Endothelial cell of umbilical vein (primary cell): ENCODE measurements at regions not wholly inside any gene's neighbourhood (a gene's known extent, or its start where the extent isn't known, plus 50 kb on each side); places are given as distances from the start of the nearest gene placed in this dataset.

Experiments
- BruUV-seq: library from RNA; stranded (reverse); fragments of 400-500 nt; replicated peaks from 2 replicates; lab custom pipeline; 2021; lab: Mats Ljungman, UMichigan
- CTCF ChIA-PET: fragments of 300-600, 350-600 bp; sonication (Branson Sonifier 250); formaldehyde crosslinking; loops from one replicate; lab custom pipeline; 2021; ENCODE audit warnings: antibody characterized with exemption, inconsistent platforms; lab: Charles Lee
- POLR2A ChIA-PET: fragments of 300-600, 350-600 bp; sonication (Branson Sonifier 250); formaldehyde crosslinking; loops from one replicate; lab custom pipeline; 2021; ENCODE audit warnings: antibody characterized with exemption, inconsistent platforms; lab: Charles Lee
- DNase-seq: peaks from one replicate; pipeline ENCODE4 v3.0.0-alpha.2; 2011; ENCODE audit warnings: low read depth, low spot score
- FAIRE-seq: peaks from 2 replicates; lab custom pipeline; 2011; peaks lifted over from hg19 to GRCh38; lab: Jason Lieb, UNC
- H2AFZ ChIP-seq: 2 replicates; pipeline ENCODE4 v1.6.0; 2012; ENCODE audit warnings: low read depth, low read length, control low read depth, inconsistent platforms
- H3K27ac ChIP-seq: 2 replicates; pipeline ENCODE4 v1.5.1; 2011; ENCODE audit warnings: low read depth, mild to moderate bottlenecking, control low read depth, low read length, moderate library complexity; ENCODE audit not compliant: insufficient read depth
- H3K27me3 ChIP-seq, 2 experiments: 2 replicates each; pipeline versions ENCODE4 v1.6.0 to v1.6.1; 2011; ENCODE audit warnings: low read length in 2 of 2, mixed read lengths in 1 of 2; ENCODE audit not compliant: control insufficient read depth in 2 of 2, insufficient read depth in 2 of 2
- H3K36me3 ChIP-seq, 2 experiments: 2 replicates in 1 of 2; 3 replicates in 1 of 2; pipeline ENCODE4 v1.5.1; 2011; ENCODE audit warnings: low read length in 2 of 2, mild to moderate bottlenecking in 1 of 2, moderate library complexity in 1 of 2; ENCODE audit not compliant: control insufficient read depth in 2 of 2, insufficient read depth in 2 of 2; ENCODE audit errors: extremely low read depth in 1 of 2
- H3K4me1 ChIP-seq: 3 replicates; pipeline ENCODE4 v1.5.1; 2011; ENCODE audit warnings: mild to moderate bottlenecking, low read length; ENCODE audit not compliant: control insufficient read depth, insufficient read depth; ENCODE audit errors: extremely low read depth
- H3K4me2 ChIP-seq: 2 replicates; pipeline ENCODE4 v1.6.1; 2011; ENCODE audit warnings: low read length, control low read depth, mixed read lengths; ENCODE audit not compliant: insufficient read depth
- H3K4me3 ChIP-seq, 3 experiments: fragments of 200-600 bp in 1 of 3; sonication (generic), shearing (Covaris generic) in 1 of 3; replicated peaks in 1 of 3; 2 replicates each; pipeline ENCODE4 v1.5.1; 2011 to 2016; ENCODE audit warnings: control low read depth in 3 of 3, low read length in 3 of 3, mild to moderate bottlenecking in 2 of 3, inconsistent platforms in 1 of 3, low read depth in 1 of 3, moderate library complexity in 1 of 3; ENCODE audit not compliant: insufficient read depth in 1 of 3
- H3K79me2 ChIP-seq: 2 replicates; pipeline ENCODE4 v1.6.0; 2012; ENCODE audit warnings: low read length, inconsistent platforms; ENCODE audit not compliant: control insufficient read depth, insufficient read depth
- H3K9ac ChIP-seq: replicated peaks from 2 replicates; pipeline ENCODE3; 2011; ENCODE audit warnings: low read length, control low read depth; ENCODE audit not compliant: insufficient read depth; ENCODE audit errors: extremely low read depth
- H3K9me1 ChIP-seq: replicated peaks from 3 replicates; pipeline ENCODE4 v1.6.0; 2011; ENCODE audit warnings: mild to moderate bottlenecking, low read length; ENCODE audit not compliant: control insufficient read depth, insufficient read depth; ENCODE audit errors: extremely low read depth
- H3K9me3 ChIP-seq: replicated peaks from 2 replicates; pipeline ENCODE4 v1.5.1; 2012; ENCODE audit warnings: low read length, inconsistent platforms; ENCODE audit not compliant: control insufficient read depth, insufficient read depth
- H4K20me1 ChIP-seq: replicated peaks from 2 replicates; pipeline ENCODE3; 2011; ENCODE audit warnings: mild to moderate bottlenecking, low read length; ENCODE audit not compliant: control insufficient read depth, insufficient read depth; ENCODE audit errors: extremely low read depth
- CTCF ChIP-seq, 2 donors: IDR thresholded peaks; 1 replicate in 1 of 2; 2 replicates in 1 of 2; pipeline ENCODE4 v1.5.1; 2011; ENCODE audit warnings: low read length in 2 of 2, mild to moderate bottlenecking in 2 of 2, moderate library complexity in 2 of 2, control low read depth in 1 of 2, inconsistent platforms in 1 of 2, low read depth in 1 of 2; ENCODE audit not compliant: insufficient read depth in 1 of 2; ENCODE audit errors: extremely low read depth in 1 of 2
- EZH2 ChIP-seq: IDR thresholded peaks from 2 replicates; pipeline ENCODE4 v1.6.1; 2012; ENCODE audit warnings: borderline replicate concordance, low read depth, mild to moderate bottlenecking, moderate library complexity, low read length, inconsistent platforms; ENCODE audit not compliant: severe bottlenecking
- FOS ChIP-seq: IDR thresholded peaks from 2 replicates; pipeline ENCODE4 v1.6.1; 2011; ENCODE audit warnings: mild to moderate bottlenecking, low read length, moderate library complexity, borderline replicate concordance; ENCODE audit not compliant: insufficient read depth
- GATA2 ChIP-seq: IDR thresholded peaks from 2 replicates; pipeline ENCODE4 v1.7.0; 2011; ENCODE audit warnings: low read depth, mild to moderate bottlenecking, moderate library complexity, mixed read lengths, low read length; ENCODE audit not compliant: insufficient read length, insufficient read depth
- JUN ChIP-seq: IDR thresholded peaks from 2 replicates; pipeline ENCODE4 v1.6.1; 2011; ENCODE audit warnings: borderline replicate concordance, low read depth; ENCODE audit not compliant: insufficient read length, insufficient read depth
- MAX ChIP-seq: IDR thresholded peaks from 2 replicates; pipeline ENCODE4 v1.6.1; 2011; ENCODE audit not compliant: insufficient read depth, insufficient read length
- MYC ChIP-seq: IDR thresholded peaks from one replicate; pipeline ENCODE4 v1.6.1; 2011; ENCODE audit warnings: mild to moderate bottlenecking, low read depth, low read length
- POLR2A ChIP-seq: IDR thresholded peaks from 2 replicates; pipeline ENCODE4 v1.6.1; 2012; ENCODE audit warnings: low read depth, mild to moderate bottlenecking, control low read depth, low read length
- POLR2AphosphoS5 ChIP-seq: IDR thresholded peaks from 2 replicates; pipeline ENCODE4 v1.6.1; 2012; ENCODE audit warnings: low read depth, mild to moderate bottlenecking, control low read depth, low read length, moderate library complexity; ENCODE audit not compliant: insufficient read depth
- dilution Hi-C: fragments of 300-500 bp; cut with MboI; formaldehyde crosslinking; loops from one replicate; pipeline ENCODE4 v1.15.0; 2019; ENCODE audit warnings: low sequenced_read_pairs; ENCODE audit not compliant: extremely low pct_ligation_motif_present
- intact Hi-C: fragments of 100-400 bp; cut with micrococcal nuclease; formaldehyde crosslinking; loops from one replicate; pipeline ENCODE4 v1.10.0; 2022

- H3K36me3 ChIP-seq: no peaks in the 10 kb centered on the region
- H3K4me2 ChIP-seq: no peak overlapping the region
- peaks cover 2% of the 10 kb centered on the region for H3K9me3 ChIP-seq
- H3K9ac ChIP-seq: no peak overlapping the region
- intact Hi-C loops: no loop called here
- FAIRE-seq (no peak), DNase-seq (no peak)
- no peaks in the 10 kb centered on the region for H4K20me1 ChIP-seq
- no peak overlapping the region for H2AFZ ChIP-seq
- H3K4me3 ChIP-seq: no peak overlapping the region
- no peaks in the 10 kb centered on the region for H3K27me3 ChIP-seq
- CTCF ChIA-PET: no interaction called here
- POLR2A ChIA-PET: no interaction called here
- no peak for TF ChIP-seq MAX
- TF ChIP-seq MYC: no peak
- no peak for TF ChIP-seq EZH2
- TF ChIP-seq POLR2AphosphoS5: no peak
- TF ChIP-seq POLR2A: no peak
- TF ChIP-seq JUN: no peak
- no peak for TF ChIP-seq CTCF (IDR thresholded peaks at IDR 0.05; ENCODE audit: extremely low read depth in 1 of 2, insufficient read depth in 1 of 2, low read depth in 1 of 2, low read length in 2 of 2)
- no peak for TF ChIP-seq FOS
- TF ChIP-seq GATA2: no peak
- no peak overlapping the region for H3K27ac ChIP-seq
- H3K4me1 ChIP-seq: no peaks in the 10 kb centered on the region
- BruUV-seq: no TSS peak
- no peaks in the 10 kb centered on the region for H3K79me2 ChIP-seq
- H3K9me1 ChIP-seq: no peaks in the 10 kb centered on the region
- dilution Hi-C loops: no loop called here
Observed at GRCh38 chr3:103167850-103168249, 733.0 kb downstream of the ZPLD1 start.
